ENCODE measurements at regions not wholly inside any gene's neighbourhood (a gene's known extent, or its start where the extent isn't known, plus 50 kb on each side); places are given as distances from the start of the nearest gene placed in this dataset.

DNA sequence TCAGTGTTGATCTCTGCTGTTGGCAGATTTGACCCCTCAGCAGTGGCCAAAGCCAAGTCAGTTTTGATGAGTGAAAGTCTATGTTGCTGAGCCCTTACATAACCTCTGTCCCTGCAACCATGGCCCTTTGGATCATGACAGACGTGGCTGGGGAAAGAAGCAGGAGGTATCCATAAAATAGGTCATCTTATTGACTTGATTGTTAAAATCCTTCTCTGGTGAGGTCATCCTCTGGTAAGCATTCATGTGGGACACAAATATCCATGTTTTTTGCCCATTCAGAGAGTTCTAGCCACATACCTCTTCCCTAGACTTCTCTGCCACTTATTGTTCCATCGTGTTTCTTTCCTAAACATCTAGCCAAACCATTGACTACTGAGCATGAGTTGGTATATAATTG, 251.9 kb upstream of the PTER start:
- TF ChIP-seq EZH2 (IDR thresholded peaks at IDR 0.05; ENCODE audit: insufficient read depth, poor library complexity, severe bottlenecking), result no peak
- TF ChIP-seq EZH2phosphoT487 (IDR thresholded peaks at IDR 0.05; ENCODE audit: insufficient read depth, low read depth), result no peak
